HEK293 (cell line): ENCODE measurements at regions not wholly inside any gene's neighbourhood (a gene's known extent, or its start where the extent isn't known, plus 50 kb on each side); places are given as distances from the start of the nearest gene placed in this dataset.

Experiments
- ZNF549 ChIP-seq: fragments of 450-650 bp; IDR thresholded peaks from 2 replicates; pipeline ENCODE4 v1.5.1; 2018; ENCODE audit warnings: missing biosample characterization, missing genetic modification characterization, mild to moderate bottlenecking, inconsistent platforms, moderate library complexity
- TF ChIP-seq, protein P1 (sequence below): fragments of 450-650 bp; formaldehyde crosslinking; IDR thresholded peaks from 2 replicates; pipeline ENCODE4 v1.5.1; 2016; ENCODE audit warnings: missing biosample characterization, missing genetic modification characterization

DNA sequence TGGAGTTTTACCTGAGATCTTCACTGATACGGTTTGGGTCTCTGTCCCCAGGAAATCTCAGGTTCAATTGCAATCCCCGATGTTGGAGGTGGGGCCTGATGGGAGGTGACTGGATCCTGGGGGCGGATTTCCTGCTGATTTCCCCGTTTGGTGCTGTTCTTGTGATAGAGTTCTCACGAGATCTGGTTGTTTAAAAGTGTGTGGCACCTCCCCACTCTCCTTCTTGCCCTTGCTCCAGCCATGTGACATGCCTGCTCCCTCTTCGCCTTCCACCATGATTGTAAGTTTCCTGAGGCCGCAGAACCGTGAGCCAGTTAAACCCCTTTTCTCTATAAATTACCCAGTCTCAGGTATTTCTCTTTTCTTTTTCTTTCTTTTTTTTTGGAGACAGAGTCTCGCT, 126.4 kb upstream of the SLC45A1 start:
- TF ChIP-seq, protein P1, sequence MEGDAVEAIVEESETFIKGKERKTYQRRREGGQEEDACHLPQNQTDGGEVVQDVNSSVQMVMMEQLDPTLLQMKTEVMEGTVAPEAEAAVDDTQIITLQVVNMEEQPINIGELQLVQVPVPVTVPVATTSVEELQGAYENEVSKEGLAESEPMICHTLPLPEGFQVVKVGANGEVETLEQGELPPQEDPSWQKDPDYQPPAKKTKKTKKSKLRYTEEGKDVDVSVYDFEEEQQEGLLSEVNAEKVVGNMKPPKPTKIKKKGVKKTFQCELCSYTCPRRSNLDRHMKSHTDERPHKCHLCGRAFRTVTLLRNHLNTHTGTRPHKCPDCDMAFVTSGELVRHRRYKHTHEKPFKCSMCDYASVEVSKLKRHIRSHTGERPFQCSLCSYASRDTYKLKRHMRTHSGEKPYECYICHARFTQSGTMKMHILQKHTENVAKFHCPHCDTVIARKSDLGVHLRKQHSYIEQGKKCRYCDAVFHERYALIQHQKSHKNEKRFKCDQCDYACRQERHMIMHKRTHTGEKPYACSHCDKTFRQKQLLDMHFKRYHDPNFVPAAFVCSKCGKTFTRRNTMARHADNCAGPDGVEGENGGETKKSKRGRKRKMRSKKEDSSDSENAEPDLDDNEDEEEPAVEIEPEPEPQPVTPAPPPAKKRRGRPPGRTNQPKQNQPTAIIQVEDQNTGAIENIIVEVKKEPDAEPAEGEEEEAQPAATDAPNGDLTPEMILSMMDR (tag by site-specific recombination), result no peak
- TF ChIP-seq ZNF549 (tag by site-specific recombination), result no peak
